Large intestine (tissue), 3 donors: ENCODE measurements at regions not wholly inside any gene's neighbourhood (a gene's known extent, or its start where the extent isn't known, plus 50 kb on each side); places are given as distances from the start of the nearest gene placed in this dataset.
"Not testable (repeated sequence)": the region's sequence is repeated elsewhere in the genome, so short reads cannot be mapped to it uniquely, and the experiment has no call there.

Source experiments
- DNase-seq, 2 donors: peaks; one replicate each; pipeline versions ENCODE4 v3.0.0 to v3.0.0-alpha.2; 2013
- H3K27ac ChIP-seq: one replicate; pipeline ENCODE4 v1.5.1; 2013; ENCODE audit warnings: low read length
- H3K27me3 ChIP-seq: 2 replicates; pipeline ENCODE4 v1.6.1; 2013; ENCODE audit warnings: low read length; ENCODE audit not compliant: control insufficient read depth, insufficient read depth
- H3K36me3 ChIP-seq: 2 replicates; pipeline ENCODE4 v1.6.1; 2013; ENCODE audit warnings: low read length; ENCODE audit not compliant: control insufficient read depth, insufficient read depth
- H3K4me1 ChIP-seq: one replicate; pipeline ENCODE4 v1.6.1; 2013; ENCODE audit warnings: low read length; ENCODE audit not compliant: control insufficient read depth, insufficient read depth
- H3K4me3 ChIP-seq: one replicate; pipeline ENCODE4 v1.5.1; 2013; ENCODE audit warnings: low read length
- H3K9me3 ChIP-seq: one replicate; pipeline ENCODE4 v1.6.1; 2013; ENCODE audit warnings: mild to moderate bottlenecking, low read depth, low read length, moderate library complexity; ENCODE audit not compliant: control insufficient read depth
- WGBS: methylation state at CpG from one replicate; pipeline ENCODE4 v1.1.5; 2013; ENCODE audit warnings: low lambda C conversion rate; ENCODE audit not compliant: insufficient coverage; 5-methylcytosine and 5-hydroxymethylcytosine counted together

DNA sequence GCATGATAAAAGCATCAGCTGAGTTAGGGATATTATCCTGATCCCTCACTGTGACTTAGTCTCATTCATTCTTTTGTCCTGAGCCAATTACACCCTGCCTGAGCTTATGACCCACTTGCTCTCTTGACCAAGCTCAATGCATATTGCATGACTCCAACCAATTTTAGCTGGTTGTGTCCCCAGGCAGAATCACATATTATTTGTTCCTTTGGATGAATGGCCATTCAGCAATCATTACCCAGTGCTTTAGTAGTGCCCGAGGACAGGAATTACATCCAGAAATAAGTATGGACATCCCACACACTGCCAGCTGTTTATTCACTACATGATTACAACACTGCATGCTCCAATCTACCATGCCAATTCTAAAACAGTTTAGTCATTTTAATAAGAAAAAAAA lies 322.5 kb downstream of the ZBBX start:
- no peak overlapping the region for H3K4me3 ChIP-seq
- no peaks in the 10 kb centered on the region for H3K4me1 ChIP-seq
- no peak overlapping the region for H3K27ac ChIP-seq
- H3K9me3 ChIP-seq = no peaks in the 10 kb centered on the region
- no peak for DNase-seq
- no CpG with 5 or more reads among the region's 1 CpG for WGBS
- no peaks in the 10 kb centered on the region for H3K36me3 ChIP-seq
- no peaks in the 10 kb centered on the region for H3K27me3 ChIP-seq

DNA sequence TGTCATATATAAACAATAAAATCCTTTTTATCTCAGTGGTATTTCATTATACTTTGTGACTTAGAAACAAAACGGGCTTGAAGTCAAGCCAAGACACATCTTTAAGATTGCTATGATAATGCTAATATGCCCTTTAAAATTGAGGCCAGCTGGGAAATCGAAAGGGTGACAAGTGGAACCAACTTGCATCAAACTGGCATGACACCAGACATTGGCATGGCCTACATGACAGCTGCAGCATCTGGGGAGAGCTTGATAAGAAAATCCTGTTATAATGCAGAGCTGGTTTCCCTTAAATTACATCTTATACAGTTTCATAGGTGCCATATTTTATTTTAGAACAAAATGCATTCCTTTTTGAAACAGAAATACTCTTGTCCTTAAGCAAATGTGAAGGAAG lies 325.2 kb downstream of the ZBBX start:
- no peak for DNase-seq
- Histone ChIP-seq H3K27ac (no peak overlapping the region), H3K4me1 (no peaks in the 10 kb centered on the region), H3K4me3 (no peak overlapping the region), H3K9me3 (no peaks in the 10 kb centered on the region), H3K36me3 (no peaks in the 10 kb centered on the region), H3K27me3 (no peaks in the 10 kb centered on the region)
- WGBS = 33% methylated on average over 1 of the region's 2 CpGs

DNA sequence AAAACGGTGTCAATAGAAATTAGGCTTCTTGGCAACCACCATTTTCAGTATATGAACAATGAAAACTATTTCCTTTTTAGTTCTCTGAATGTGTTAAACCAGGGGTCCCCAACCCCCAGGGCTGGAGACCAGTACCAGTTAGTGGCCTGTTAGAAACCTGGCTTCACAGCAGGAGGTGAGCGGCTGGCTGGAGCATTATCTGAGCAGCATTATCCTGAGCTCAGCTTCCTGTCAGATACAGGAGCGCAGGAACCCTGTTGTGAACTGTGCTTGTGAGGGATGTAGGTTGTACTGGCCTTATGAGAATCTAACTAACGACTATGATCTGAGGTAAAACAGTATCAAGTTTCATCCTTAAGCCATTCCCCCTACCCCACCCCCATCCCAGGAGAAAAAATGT lies 328.7 kb downstream of the ZBBX start:
- H3K9me3 ChIP-seq = no peaks in the 10 kb centered on the region
- H3K36me3 ChIP-seq = no peaks in the 10 kb centered on the region
- DNase-seq = no peak
- H3K4me1 ChIP-seq = no peaks in the 10 kb centered on the region
- H3K27me3 ChIP-seq = no peaks in the 10 kb centered on the region
- H3K4me3 ChIP-seq = no peak overlapping the region
- WGBS = no CpG with 5 or more reads among the region's 4 CpGs
- H3K27ac ChIP-seq = no peak overlapping the region

DNA sequence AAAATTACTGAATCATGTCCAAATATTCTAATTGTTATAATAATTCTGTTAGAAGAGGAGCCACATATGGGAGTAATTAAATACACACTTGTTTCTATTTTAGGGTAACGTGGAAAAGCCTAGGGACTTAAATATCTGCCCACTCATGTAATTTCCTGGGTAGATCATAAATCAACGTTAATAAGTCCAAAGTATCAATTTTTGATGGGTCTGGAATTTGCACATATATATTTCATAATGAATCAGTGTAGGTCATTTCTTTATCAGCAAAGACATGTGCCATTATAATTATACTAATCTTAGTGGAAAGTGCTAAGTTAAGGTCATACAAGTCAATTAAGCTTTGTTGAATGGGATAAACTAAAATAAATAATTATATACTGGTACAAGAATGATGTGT lies 346.2 kb downstream of the ZBBX start:
- no peak overlapping the region for H3K27ac ChIP-seq
- no peaks in the 10 kb centered on the region for H3K36me3 ChIP-seq
- WGBS = no CpG with 5 or more reads among the region's 2 CpGs
- no peaks in the 10 kb centered on the region for H3K9me3 ChIP-seq
- H3K4me3 ChIP-seq = no peak overlapping the region
- DNase-seq = peak in 1 of 2 donors; percentile 6
- H3K4me1 ChIP-seq = no peaks in the 10 kb centered on the region
- no peaks in the 10 kb centered on the region for H3K27me3 ChIP-seq

DNA sequence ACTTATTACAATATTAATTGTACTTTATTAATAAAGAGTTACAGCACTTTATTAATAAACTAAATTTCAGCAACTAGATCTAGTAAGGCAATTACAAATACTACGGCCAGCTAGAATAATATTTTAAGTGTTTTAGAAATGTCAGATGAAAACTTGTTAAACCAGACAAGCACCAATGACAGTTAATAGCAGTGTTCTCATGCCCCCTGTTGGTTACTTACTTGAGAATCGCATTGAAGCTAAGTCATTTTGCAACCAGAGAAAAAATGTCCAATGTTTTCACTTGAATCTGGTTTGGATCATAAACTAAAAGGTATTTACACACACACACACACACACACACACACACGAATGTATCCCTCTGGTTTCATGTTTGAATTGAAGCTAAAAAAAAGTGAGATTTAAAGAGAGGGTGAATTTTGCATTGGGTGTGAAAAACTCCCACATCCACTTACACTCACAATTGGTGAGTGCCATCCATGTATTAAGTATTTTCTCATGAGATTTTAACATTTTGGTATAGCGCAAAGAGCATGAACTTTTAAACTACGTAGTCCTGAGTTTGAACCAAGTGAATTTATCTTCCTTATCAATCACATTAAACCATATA lies 347.7 kb downstream of the ZBBX start:
- 46% methylated on average over 2 of the region's 5 CpGs for WGBS
- DNase-seq = peak; percentile 38 to 43
- Histone ChIP-seq H3K9me3 (no peaks in the 10 kb centered on the region), H3K27me3 (no peaks in the 10 kb centered on the region), H3K27ac (no peak overlapping the region), H3K4me1 (no peaks in the 10 kb centered on the region), H3K4me3 (no peak overlapping the region), H3K36me3 (no peaks in the 10 kb centered on the region)

DNA sequence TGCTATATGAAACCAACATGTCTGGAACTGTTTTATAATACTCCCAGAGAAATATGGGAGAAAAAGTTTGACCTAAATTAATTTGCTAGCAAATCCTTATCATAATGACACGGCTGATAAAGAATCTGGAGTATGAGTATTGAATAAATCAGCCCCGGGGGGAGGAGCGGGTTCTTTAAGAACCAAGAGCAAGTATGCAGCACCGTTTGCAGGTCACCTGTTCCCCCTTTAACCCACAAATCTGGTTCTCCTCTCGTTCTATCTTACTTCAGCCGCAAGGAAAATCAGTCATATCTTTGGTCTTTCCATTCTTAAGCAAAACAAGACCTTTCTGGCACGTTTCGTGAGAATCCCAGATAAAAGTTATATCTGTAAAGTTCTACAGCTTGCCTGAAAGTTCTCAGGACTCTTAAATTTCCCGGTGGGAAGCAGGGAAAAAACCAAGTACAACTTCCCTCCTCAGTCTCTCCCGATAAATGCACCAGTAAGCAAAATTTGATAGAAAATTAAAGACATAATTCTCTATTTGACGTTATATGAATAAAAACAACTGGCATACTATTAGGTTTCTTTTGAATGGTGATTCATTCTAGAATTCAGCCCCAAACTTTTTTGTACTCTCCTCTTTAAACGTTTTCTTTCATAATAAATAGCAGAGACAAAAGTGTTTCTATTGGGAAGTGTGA lies 348.6 kb downstream of the ZBBX start:
- Histone ChIP-seq H3K27me3 (no peaks in the 10 kb centered on the region), H3K4me3 (no peak overlapping the region), H3K36me3 (no peaks in the 10 kb centered on the region), H3K9me3 (no peaks in the 10 kb centered on the region), H3K27ac (no peak overlapping the region), H3K4me1 (no peaks in the 10 kb centered on the region)
- WGBS = 50% methylated on average over 2 of the region's 12 CpGs
- DNase-seq = no peak

DNA sequence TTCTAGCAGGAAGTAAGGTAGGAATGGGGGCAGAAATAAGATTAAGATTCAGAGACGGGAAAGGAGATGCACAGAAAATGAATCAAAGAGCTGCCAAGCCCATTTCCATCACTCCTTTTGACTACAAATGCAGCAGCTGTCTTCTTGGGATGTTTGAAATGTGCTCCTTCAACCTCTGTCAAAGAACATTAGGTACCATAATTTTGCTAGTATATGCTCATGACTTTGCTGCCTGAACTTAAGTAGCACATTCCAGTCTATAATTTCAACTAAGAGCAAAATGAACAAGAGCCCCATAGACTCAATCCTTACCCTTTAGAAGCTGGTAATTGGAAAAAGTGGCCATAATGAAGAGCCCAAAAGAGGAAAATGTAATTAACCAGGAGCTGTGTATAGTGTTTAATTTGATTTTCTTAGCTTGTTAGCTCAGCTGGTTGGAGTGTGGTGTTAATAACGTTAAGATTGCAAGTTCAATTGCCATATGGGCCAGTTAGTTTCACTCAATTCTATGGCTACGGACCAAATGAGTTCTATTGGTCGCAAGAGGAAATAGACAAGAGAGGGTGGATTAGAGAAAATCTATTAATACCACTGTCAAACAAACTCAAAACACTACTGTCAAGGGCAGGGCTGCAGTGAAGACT lies 349.9 kb downstream of the ZBBX start:
- H3K36me3 ChIP-seq = no peaks in the 10 kb centered on the region
- no peaks in the 10 kb centered on the region for H3K27me3 ChIP-seq
- H3K4me3 ChIP-seq = no peak overlapping the region
- DNase-seq = no peak
- no CpG with 5 or more reads among the region's 4 CpGs for WGBS
- H3K27ac ChIP-seq = no peak overlapping the region
- no peaks in the 10 kb centered on the region for H3K4me1 ChIP-seq
- no peaks in the 10 kb centered on the region for H3K9me3 ChIP-seq

DNA sequence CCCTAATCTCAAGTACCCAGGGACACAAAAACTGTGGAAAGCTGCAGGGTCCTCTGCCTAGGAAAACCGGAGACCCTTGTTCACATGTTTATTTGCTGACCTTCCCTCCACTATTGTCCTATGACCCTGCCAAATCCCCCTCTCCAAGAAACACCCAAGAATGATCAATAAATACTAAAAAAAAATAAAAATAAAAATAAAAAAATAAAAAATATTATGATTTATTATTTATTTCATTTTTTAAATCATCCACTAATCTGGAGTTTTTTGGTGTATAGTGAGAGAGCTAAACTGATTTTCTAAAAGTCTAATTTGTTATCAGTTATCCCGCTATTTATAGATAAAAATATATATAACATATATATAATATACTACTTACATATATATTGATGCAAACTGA lies 360.6 kb downstream of the ZBBX start:
- 100% methylated on average over 1 of the region's 2 CpGs for WGBS
- not testable (repeated sequence) for H3K36me3 ChIP-seq, H3K4me3 ChIP-seq, DNase-seq, H3K27ac ChIP-seq, H3K27me3 ChIP-seq, H3K4me1 ChIP-seq
- H3K9me3 ChIP-seq = peaks cover 15% of the 10 kb centered on the region

DNA sequence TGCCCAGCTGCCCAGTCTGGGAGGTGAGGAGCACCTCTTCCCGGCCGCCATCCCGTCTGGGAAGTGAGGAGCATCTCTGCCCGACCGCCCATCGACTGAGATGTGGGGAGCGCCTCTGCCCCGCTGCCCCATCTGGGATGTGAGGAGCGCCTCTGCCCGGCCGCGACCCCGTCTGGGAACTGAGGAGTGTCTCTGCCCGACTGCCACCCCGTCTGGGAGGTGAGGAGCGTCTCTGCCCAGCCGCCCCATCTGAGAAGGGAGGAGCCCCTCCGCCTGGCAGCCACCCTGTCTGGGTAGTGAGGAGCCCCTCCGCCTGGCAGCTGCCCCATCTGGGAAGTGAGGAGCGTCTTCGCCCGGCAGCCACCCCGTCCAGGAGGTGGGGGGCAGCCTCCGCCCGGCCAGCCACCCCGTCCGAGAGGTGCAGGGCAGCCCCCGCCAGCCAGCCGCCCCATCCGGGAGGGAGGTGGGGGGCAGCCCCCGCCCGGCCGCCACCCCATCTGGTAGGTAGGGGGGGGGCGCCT lies 361.4 kb downstream of the ZBBX start:
- WGBS = no CpG with 5 or more reads among the region's 34 CpGs
- DNase-seq = not testable (repeated sequence)

DNA sequence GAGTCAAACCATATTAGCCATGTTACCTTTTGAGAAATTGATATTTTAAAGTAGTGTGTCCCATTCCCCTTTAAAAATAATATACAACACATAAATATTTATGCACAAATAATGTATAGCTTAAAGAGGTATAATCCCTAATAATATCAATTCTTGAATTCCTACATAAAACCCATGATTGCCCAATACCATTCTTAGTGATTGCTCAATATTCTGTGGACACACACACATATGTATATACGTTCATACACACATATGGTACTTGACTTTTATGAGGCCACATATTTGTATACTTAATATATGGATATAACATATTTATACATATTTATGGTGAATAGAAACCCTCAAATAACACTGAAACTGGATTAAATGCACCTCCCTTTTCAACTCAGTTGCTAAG lies 367.4 kb downstream of the ZBBX start:
- H3K27ac ChIP-seq = no peak overlapping the region
- no peaks in the 10 kb centered on the region for H3K27me3 ChIP-seq
- no peaks in the 10 kb centered on the region for H3K36me3 ChIP-seq
- no CpG with 5 or more reads among the region's 1 CpG for WGBS
- no peaks in the 10 kb centered on the region for H3K4me1 ChIP-seq
- H3K9me3 ChIP-seq = peaks cover 4% of the 10 kb centered on the region
- no peak overlapping the region for H3K4me3 ChIP-seq
- no peak for DNase-seq

More for the DNA sequence above, 361.4 kb downstream of the ZBBX start:
- H3K9me3 ChIP-seq = peaks cover 15% of the 10 kb centered on the region
- not testable (repeated sequence) for H3K4me1 ChIP-seq, H3K27ac ChIP-seq, H3K4me3 ChIP-seq, H3K36me3 ChIP-seq, H3K27me3 ChIP-seq
